ENCODE measurements at regions not wholly inside any gene's neighbourhood (a gene's known extent, or its start where the extent isn't known, plus 50 kb on each side); places are given as distances from the start of the nearest gene placed in this dataset.

DNA sequence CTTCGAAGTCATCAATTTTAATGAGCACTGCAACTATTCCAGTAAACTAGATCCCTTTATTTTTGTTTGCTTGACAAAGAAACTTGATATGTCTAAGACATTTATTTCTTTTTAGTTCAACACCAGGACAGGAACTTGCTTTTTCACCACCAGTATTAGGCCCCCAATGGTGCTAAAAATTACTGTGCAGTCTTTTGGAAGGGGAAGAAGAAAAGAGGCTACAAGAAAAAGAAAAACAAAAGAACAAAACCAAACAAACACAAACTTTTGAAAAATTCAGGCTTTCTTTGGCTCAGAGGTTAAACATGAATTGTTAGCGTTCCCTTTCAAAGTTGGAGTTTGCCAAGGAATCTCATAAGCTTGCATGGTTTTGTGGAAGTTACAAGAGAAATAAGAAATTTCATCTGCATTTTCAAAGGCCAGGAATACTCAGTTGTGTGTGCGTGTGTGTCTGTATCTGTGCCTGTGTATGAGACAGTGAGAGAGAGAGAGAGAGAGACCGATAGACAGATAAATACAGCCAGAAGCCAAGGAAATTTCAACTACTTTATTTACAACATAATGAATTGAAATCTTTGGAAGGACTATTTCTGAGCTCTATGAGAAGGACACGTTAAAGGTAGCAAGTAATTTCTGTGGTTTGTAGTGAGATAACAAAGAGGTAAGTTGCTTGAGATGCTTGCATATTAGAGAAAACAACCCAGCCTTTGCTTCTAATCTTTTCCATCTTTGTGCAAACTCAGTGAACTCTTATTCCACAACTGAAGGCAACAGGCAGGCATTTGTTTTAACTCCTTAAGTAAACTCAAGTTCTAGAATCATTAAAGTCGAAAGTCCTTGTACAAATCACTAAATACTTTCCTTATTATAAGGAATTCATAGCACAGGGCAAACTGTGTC is 171.0 kb upstream of the CITED2 start:
- Histone ChIP-seq H3K79me2 (ENCODE audit: control insufficient read depth, insufficient read depth, low read length) (no peaks in the 10 kb centered on the region), H2AFZ (ENCODE audit: low read depth, low read length) (peak overlapping the region; percentile 86), H3K4me3 (no peak overlapping the region), H3K36me3 (ENCODE audit: control insufficient read depth, insufficient read depth, low read length) (no peaks in the 10 kb centered on the region), H3K27me3 (ENCODE audit: control insufficient read depth in 2 of 2, insufficient read depth in 2 of 2, low read length in 2 of 2) (no peaks in the 10 kb centered on the region), H4K20me1 (replicated peaks; ENCODE audit: control insufficient read depth, insufficient read depth, low read length) (no peaks in the 10 kb centered on the region), H3K4me2 (ENCODE audit: insufficient read depth, low read length) (peak overlapping the region; percentile 32), H3K9me3 (replicated peaks; ENCODE audit: control insufficient read depth, insufficient read depth, low read depth, low read length) (no peaks in the 10 kb centered on the region), H3K9ac (ENCODE audit: insufficient read depth in 1 of 2, low read depth in 2 of 2, low read length in 2 of 2) (peak overlapping the region in 1 of 2 experiments; percentile 31; a peak in 2 of 4 replicates), H3K27ac (ENCODE audit: extremely low read depth, low read depth, low read length) (peak overlapping the region; percentile 6; the same call in 2 of the 3 replicates), H3K9me1 (ENCODE audit: control insufficient read depth, insufficient read depth, low read length) (no peaks in the 10 kb centered on the region), H3K4me1 (replicated peaks in 1 of 2; ENCODE audit: control insufficient read depth in 2 of 2, insufficient read depth in 2 of 2, low read length in 2 of 2) (peaks cover 3 to 28% of the 10 kb centered on the region in 2 experiments; a peak in 3 of 5 replicates)
- ChIA-PET CTCF (ENCODE audit: low intra/inter-chr PET ratio) (no interaction called here), POLR2A (interaction anchor here (3.6 kb wide), 1 partner anchor 171 kb away, joined by 12 read pairs; the partner anchor contains the start of gene CITED2)
- ATAC-seq (peak; percentile 74), DNase-seq (ENCODE audit: extremely low read depth in 1 of 4, low spot score in 3 of 4) (peak in 1 of 4 experiments; percentile 29), FAIRE-seq (peak; percentile 55)
- 15% methylated on average over 6 of the region's 6 CpGs for WGBS (ENCODE audit: insufficient coverage, low coverage, missing lambda C conversion rate)
- BruUV-seq (replicated peaks) = no TSS peak
- in situ Hi-C loops (cut with MboI) (no loop called here), intact Hi-C loops (cut with micrococcal nuclease) (no loop called here)
- TF ChIP-seq ZNF174 (CRISPR knock-in tag; IDR thresholded peaks at IDR 0.05) (no peak), MGA (IDR thresholded peaks at IDR 0.05) (no peak), ZNF740 (CRISPR knock-in tag; IDR thresholded peaks at IDR 0.05) (no peak), ZNF740 (tag; IDR thresholded peaks at IDR 0.05) (0 out of 4 replicates have a peak, but pooled peaks of 1 of the 2 experiments have one; percentile 22), MTF1 (CRISPR knock-in tag; IDR thresholded peaks at IDR 0.05; ENCODE audit: borderline replicate concordance) (no peak), ASH1L (IDR thresholded peaks at IDR 0.05; ENCODE audit: borderline replicate concordance, low read depth, partially characterized antibody) (no peak), ZFP30 (CRISPR knock-in tag; IDR thresholded peaks at IDR 0.05; ENCODE audit: borderline replicate concordance) (no peak), SMARCE1 (IDR thresholded peaks at IDR 0.05) (peak; percentile 36; the same call in 1 of the 2 replicates)

All from K562 (cell line).